PC-9 (cell line): ENCODE measurements at regions not wholly inside any gene's neighbourhood (a gene's known extent, or its start where the extent isn't known, plus 50 kb on each side); places are given as distances from the start of the nearest gene placed in this dataset.

Source experiments
- EZH2 ChIP-seq: fragments of 200-600 bp; sonication (generic); IDR thresholded peaks from 2 replicates; pipeline ENCODE4 v1.8.0; 2017; ENCODE audit warnings: antibody characterized with exemption, low read depth
- TF ChIP-seq, protein P1 (sequence below): fragments of 200-600 bp; sonication (generic); conservative IDR thresholded peaks from 2 replicates; pipeline ENCODE4 v1.6.1; 2017; ENCODE audit warnings: mixed run types, antibody characterized with exemption, mild to moderate bottlenecking, moderate library complexity

DNA sequence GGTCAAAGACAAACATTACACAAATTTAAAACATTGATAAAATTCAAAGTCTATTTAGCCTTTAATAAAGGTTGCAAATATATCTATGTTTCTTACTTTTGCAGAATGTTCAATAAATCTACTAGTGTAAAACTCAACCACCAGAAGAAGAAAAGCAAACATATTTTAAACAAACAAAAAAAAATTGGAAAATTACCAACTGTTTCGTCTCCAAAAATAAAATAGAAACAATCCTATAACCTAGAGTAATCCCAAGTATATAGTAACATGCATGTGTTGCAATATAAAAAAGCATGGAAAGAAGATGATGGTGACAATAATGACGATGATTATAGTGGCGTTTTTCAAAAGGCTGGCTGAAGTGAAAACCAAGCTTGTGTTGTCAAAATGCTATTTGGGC is 86.0 kb upstream of the PAPPA start:
- TF ChIP-seq, protein P1, sequence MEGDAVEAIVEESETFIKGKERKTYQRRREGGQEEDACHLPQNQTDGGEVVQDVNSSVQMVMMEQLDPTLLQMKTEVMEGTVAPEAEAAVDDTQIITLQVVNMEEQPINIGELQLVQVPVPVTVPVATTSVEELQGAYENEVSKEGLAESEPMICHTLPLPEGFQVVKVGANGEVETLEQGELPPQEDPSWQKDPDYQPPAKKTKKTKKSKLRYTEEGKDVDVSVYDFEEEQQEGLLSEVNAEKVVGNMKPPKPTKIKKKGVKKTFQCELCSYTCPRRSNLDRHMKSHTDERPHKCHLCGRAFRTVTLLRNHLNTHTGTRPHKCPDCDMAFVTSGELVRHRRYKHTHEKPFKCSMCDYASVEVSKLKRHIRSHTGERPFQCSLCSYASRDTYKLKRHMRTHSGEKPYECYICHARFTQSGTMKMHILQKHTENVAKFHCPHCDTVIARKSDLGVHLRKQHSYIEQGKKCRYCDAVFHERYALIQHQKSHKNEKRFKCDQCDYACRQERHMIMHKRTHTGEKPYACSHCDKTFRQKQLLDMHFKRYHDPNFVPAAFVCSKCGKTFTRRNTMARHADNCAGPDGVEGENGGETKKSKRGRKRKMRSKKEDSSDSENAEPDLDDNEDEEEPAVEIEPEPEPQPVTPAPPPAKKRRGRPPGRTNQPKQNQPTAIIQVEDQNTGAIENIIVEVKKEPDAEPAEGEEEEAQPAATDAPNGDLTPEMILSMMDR, result no peak
- TF ChIP-seq EZH2, result no peak
